ENCODE measurements at regions not wholly inside any gene's neighbourhood (a gene's known extent, or its start where the extent isn't known, plus 50 kb on each side); places are given as distances from the start of the nearest gene placed in this dataset.

DNA sequence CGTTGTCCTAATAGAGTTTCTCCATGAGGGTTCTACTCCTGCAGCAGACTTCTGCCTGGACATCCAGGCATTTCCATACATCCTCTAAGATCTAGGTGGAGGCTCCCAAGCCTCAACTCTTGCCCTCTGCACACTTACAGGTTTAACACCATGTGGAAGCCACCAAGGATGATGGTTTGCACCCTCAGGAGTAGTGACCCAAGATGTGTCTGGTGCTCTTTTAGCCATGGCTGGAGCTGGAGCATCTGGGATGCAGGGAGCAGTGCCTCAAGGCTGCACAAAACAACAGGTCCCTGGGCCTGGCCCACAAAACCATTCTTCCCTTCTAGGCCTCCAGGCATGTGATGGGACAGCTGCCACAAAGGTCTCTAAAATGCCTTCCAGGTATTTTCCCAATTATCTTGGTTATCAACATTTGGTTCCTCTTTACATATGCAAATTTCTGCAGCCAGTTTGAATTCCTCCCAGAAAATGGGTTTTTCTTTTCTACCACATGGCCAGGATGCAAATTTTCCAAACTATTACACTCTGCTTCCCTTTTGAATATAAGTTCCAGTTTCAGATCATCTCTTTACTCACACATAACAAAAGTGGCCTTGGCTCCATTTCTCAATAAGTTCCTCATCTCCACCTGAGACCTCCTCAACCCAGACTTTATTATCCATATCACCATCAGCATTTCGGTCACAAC lies 69.5 kb upstream of the GNAZ start:
- DNase-seq, result peak; percentile 1

DNA sequence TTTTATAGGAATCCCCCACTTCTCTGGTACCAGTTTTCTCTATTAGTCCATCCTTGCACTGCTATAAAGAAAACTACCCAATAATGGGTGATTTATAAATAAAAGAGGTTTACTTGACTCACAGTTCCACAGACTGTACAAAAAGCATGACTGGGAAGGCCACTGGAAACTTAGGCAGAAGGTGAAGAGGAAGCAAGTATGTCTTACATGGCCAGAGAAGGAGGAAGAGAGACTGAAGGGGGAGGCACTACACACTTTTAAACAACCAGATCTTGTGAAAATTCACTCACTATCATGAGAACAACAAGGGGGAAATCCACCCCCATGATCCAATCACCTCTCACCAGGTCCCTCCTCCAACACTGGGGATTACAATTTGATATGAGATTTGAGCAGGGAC lies 68.9 kb upstream of the GNAZ start:
- DNase-seq, result no peak

DNA sequence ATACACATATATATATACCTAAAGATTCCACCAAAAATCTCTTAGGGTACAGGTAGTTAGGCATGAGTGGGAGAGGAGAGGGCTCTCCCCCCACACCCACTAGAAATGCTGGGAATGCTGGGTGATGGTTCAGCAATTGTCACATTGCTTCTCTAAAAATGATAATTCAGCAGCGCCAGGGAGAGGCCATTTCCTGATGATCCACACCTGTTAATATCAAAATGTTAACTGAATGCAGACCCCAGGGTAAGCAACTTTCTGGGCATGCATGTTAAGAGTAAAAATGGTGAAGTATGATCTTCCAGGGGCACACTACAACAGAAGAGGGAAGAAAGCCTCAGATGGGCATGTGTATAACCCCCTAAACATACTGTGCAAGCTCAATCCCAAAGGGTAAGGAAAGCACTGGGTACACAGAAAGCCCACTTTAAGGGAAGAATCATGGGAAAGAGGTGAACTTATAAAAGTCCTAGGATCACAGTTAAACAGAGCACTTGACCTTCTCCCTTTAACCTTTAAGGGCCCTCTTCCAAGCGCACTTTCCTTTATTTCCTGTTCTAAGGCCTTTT lies 67.6 kb upstream of the GNAZ start:
- DNase-seq, result no peak

DNA sequence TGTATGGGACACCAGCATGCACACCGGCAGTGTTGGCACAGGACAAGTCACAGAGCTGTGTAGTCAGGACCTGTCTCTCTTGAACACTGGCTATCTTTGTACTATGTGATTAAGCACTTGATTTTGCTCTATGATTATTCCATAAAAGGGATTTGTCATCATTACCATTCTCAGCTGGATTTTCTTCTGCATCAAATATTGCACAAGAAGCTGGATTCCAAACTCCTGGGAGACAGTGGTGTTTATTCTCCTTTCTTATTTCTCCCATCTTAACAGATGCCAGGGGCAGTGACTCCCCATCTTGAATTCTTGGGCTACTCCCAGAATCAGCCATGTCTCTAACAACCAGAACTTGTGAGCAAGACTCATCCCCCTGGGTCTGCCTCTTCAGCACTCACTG lies 62.5 kb upstream of the GNAZ start:
- no peak for DNase-seq

DNA sequence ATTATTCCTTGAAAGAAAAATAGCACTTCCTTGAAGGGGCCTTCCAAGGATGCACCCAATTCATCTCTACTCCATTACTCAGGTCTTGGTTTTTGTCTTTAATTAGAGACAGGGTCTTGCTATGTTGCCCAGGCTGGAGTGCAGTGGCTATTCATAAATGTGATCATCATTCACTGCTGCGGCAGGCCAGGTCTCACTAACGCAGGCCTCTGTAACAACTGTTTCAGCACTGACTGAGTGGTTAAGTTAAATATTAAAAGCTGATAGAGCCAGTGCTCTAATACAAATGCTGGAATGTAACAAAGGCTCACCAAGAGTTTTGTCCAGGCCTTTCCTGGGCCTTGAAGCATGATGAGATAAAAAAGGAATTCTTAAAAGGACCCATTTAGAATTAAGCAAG lies 61.4 kb upstream of the GNAZ start:
- DNase-seq, result no peak

Measured in CD4-positive, alpha-beta T cell treated with Interleukin-21 for 1 hour (primary cell).